DMS 273 (cell line): ENCODE measurements at regions not wholly inside any gene's neighbourhood (a gene's known extent, or its start where the extent isn't known, plus 50 kb on each side); places are given as distances from the start of the nearest gene placed in this dataset.
"Not testable (repeated sequence)": the region's sequence is repeated elsewhere in the genome, so short reads cannot be mapped to it uniquely, and the experiment has no call there.

Experiments
- DNase-seq: peaks from one replicate; lab custom pipeline; 2025; ENCODE audit not compliant: unreplicated experiment; lab: John Stamatoyannopoulos, UW

- no peak for DNase-seq
These were observed 528.5 kb upstream of the CRIM1 start for GRCh38 chr2:35827086-35827485.

- DNase-seq, result no peak
These were observed 532.9 kb upstream of the CRIM1 start for GRCh38 chr2:35822716-35823115.

- DNase-seq, result no peak
These were observed 533.9 kb upstream of the CRIM1 start for GRCh38 chr2:35821675-35822074.

- DNase-seq, result no peak
These were observed 535.2 kb upstream of the CRIM1 start for GRCh38 chr2:35820391-35820790.

- DNase-seq, result no peak
These were observed 536.5 kb upstream of the CRIM1 start for GRCh38 chr2:35819033-35819432.

- DNase-seq, result not testable (repeated sequence)
These were observed 537.2 kb upstream of the CRIM1 start for GRCh38 chr2:35818359-35818758.

GRCh38 chr2:35814597-35814996 lies 541.0 kb upstream of the CRIM1 start:
- DNase-seq, result not testable (repeated sequence)

- DNase-seq, result peak; percentile 1
These were observed 552.5 kb upstream of the CRIM1 start for GRCh38 chr2:35803126-35803525.

- DNase-seq, result no peak
These were observed 560.7 kb upstream of the CRIM1 start for GRCh38 chr2:35794796-35795450.

GRCh38 chr2:35790292-35790691 lies 565.3 kb upstream of the CRIM1 start:
- DNase-seq, result no peak

GRCh38 chr2:35788543-35788942 lies 567.0 kb upstream of the CRIM1 start:
- no peak for DNase-seq

GRCh38 chr2:35787302-35788031 lies 568.1 kb upstream of the CRIM1 start:
- DNase-seq, result no peak

GRCh38 chr2:35785564-35785963 lies 570.0 kb upstream of the CRIM1 start:
- DNase-seq, result no peak

GRCh38 chr2:35784777-35785176 lies 570.8 kb upstream of the CRIM1 start:
- no peak for DNase-seq

GRCh38 chr2:35783723-35784122 lies 571.9 kb upstream of the CRIM1 start:
- DNase-seq, result no peak

- DNase-seq, result no peak
These were observed 614.0 kb upstream of the CRIM1 start for GRCh38 chr2:35741556-35741955.

GRCh38 chr2:35731674-35732073 lies 623.9 kb upstream of the CRIM1 start:
- DNase-seq, result no peak

GRCh38 chr2:35714883-35715282 lies 640.7 kb upstream of the CRIM1 start:
- no peak for DNase-seq

GRCh38 chr2:35708411-35708923 lies 647.1 kb upstream of the CRIM1 start:
- DNase-seq, result no peak

GRCh38 chr2:35688309-35688708 lies 667.3 kb upstream of the CRIM1 start:
- DNase-seq, result no peak

GRCh38 chr2:35651688-35652323 lies 703.8 kb upstream of the CRIM1 start:
- DNase-seq, result no peak

- no peak for DNase-seq
These were observed 740.9 kb upstream of the CRIM1 start for GRCh38 chr2:35614640-35615039.
